H9 (cell line): ENCODE measurements at regions not wholly inside any gene's neighbourhood (a gene's known extent, or its start where the extent isn't known, plus 50 kb on each side); places are given as distances from the start of the nearest gene placed in this dataset.

Source experiments
- DNase-seq: peaks from one replicate; pipeline ENCODE4 v3.0.0-alpha.2; 2017
- H2AFZ ChIP-seq: one replicate; pipeline ENCODE4 v1.6.1; 2013; ENCODE audit warnings: mild to moderate bottlenecking, low read length, control low read depth, moderate library complexity
- H2AK5ac ChIP-seq: 2 replicates; pipeline ENCODE4 v1.6.1; 2013; ENCODE audit warnings: low read length, control low read depth, mixed read lengths; ENCODE audit not compliant: insufficient read length
- H2BK120ac ChIP-seq: one replicate; pipeline ENCODE4 v1.6.1; 2013; ENCODE audit warnings: low read depth, mild to moderate bottlenecking, low read length, control low read depth, inconsistent platforms; ENCODE audit not compliant: poor library complexity, severe bottlenecking
- H2BK12ac ChIP-seq: 2 replicates; pipeline ENCODE4 v1.6.1; 2013; ENCODE audit warnings: low read length, control low read depth, mixed read lengths, low read depth; ENCODE audit not compliant: insufficient read length
- H2BK15ac ChIP-seq: 2 replicates; pipeline ENCODE4 v1.6.1; 2013; ENCODE audit warnings: low read depth, low read length, control low read depth
- H2BK20ac ChIP-seq: one replicate; pipeline ENCODE4 v1.6.1; 2013; ENCODE audit warnings: low read depth, mild to moderate bottlenecking, low read length, control low read depth, inconsistent platforms; ENCODE audit not compliant: poor library complexity, severe bottlenecking
- H2BK5ac ChIP-seq: 2 replicates; pipeline ENCODE4 v1.6.1; 2013; ENCODE audit warnings: low read length, control low read depth, mixed read lengths; ENCODE audit not compliant: insufficient read length
- H3K14ac ChIP-seq: 2 replicates; pipeline ENCODE4 v1.6.1; 2013; ENCODE audit warnings: low read length, control low read depth; ENCODE audit not compliant: insufficient read depth
- H3K18ac ChIP-seq: 2 replicates; pipeline ENCODE4 v1.6.1; 2013; ENCODE audit warnings: low read depth, mild to moderate bottlenecking, mixed read lengths, low read length, control low read depth; ENCODE audit not compliant: insufficient read length
- H3K23ac ChIP-seq: 2 replicates; pipeline ENCODE4 v1.6.1; 2013; ENCODE audit warnings: low read length, control low read depth, mixed read lengths, low read depth; ENCODE audit not compliant: insufficient read length
- H3K23me2 ChIP-seq: 2 replicates; pipeline ENCODE4 v1.6.1; 2013; ENCODE audit warnings: low read depth, mild to moderate bottlenecking, mixed read lengths, low read length, control low read depth; ENCODE audit not compliant: insufficient read length, poor library complexity, severe bottlenecking
- H3K27ac ChIP-seq: 2 replicates; pipeline ENCODE4 v1.5.1; 2013; ENCODE audit warnings: low read length, control low read depth, mixed read lengths, low read depth; ENCODE audit not compliant: insufficient read length
- H3K27me3 ChIP-seq: 2 replicates; pipeline ENCODE4 v1.6.1; 2013; ENCODE audit warnings: low read length, control low read depth, inconsistent platforms; ENCODE audit not compliant: insufficient read depth
- H3K4ac ChIP-seq: 2 replicates; pipeline ENCODE4 v1.6.1; 2013; ENCODE audit warnings: low read depth, mild to moderate bottlenecking, control low read depth, inconsistent platforms, low read length, moderate library complexity
- H3K4me1 ChIP-seq: 2 replicates; pipeline ENCODE4 v1.6.1; 2013; ENCODE audit warnings: low read length, control low read depth, inconsistent platforms; ENCODE audit not compliant: insufficient read depth
- H3K4me2 ChIP-seq: 2 replicates; pipeline ENCODE4 v1.6.1; 2013; ENCODE audit warnings: low read length, control low read depth, mixed read lengths; ENCODE audit not compliant: insufficient read length, insufficient read depth
- H3K56ac ChIP-seq: 2 replicates; pipeline ENCODE4 v1.6.1; 2013; ENCODE audit warnings: low read depth, mild to moderate bottlenecking, mixed read lengths, low read length, control low read depth; ENCODE audit not compliant: insufficient read length
- H3K79me1 ChIP-seq: 2 replicates; pipeline ENCODE4 v1.6.1; 2013; ENCODE audit warnings: low read depth, mild to moderate bottlenecking, moderate library complexity, low read length, control low read depth, inconsistent platforms; ENCODE audit not compliant: insufficient read depth, poor library complexity, severe bottlenecking
- H3K79me2 ChIP-seq: 2 replicates; pipeline ENCODE4 v1.6.1; 2013; ENCODE audit warnings: low read length, control low read depth, inconsistent platforms; ENCODE audit not compliant: insufficient read depth
- H3K9ac ChIP-seq: 2 replicates; pipeline ENCODE4 v1.6.1; 2013; ENCODE audit warnings: low read length, control low read depth, mixed read lengths; ENCODE audit not compliant: insufficient read length; ENCODE audit errors: extremely low read depth
- H3K9me3 ChIP-seq: one replicate; pipeline ENCODE4 v1.6.1; 2013; ENCODE audit warnings: low read depth, low read length, inconsistent platforms; ENCODE audit not compliant: control insufficient read depth
- H3T11ph ChIP-seq: one replicate; pipeline ENCODE4 v1.6.1; 2013; ENCODE audit warnings: mild to moderate bottlenecking, low read length, control low read depth, inconsistent platforms
- H4K20me1 ChIP-seq: one replicate; pipeline ENCODE4 v1.6.1; 2013; ENCODE audit not compliant: control insufficient read depth, insufficient read length, insufficient read depth
- H4K5ac ChIP-seq: 2 replicates; pipeline ENCODE4 v1.6.1; 2013; ENCODE audit warnings: low read depth, mild to moderate bottlenecking, mixed read lengths, low read length, control low read depth; ENCODE audit not compliant: insufficient read length
- H4K8ac ChIP-seq: replicated peaks from 2 replicates; pipeline ENCODE4 v1.6.1; 2013; ENCODE audit warnings: low read length, control low read depth, mixed read lengths, low read depth; ENCODE audit not compliant: insufficient read length
- H4K91ac ChIP-seq: 2 replicates; pipeline ENCODE4 v1.6.1; 2013; ENCODE audit warnings: low read depth, mild to moderate bottlenecking, moderate library complexity, mixed read lengths, low read length, control low read depth; ENCODE audit not compliant: insufficient read length
- H3K27ac Mint-ChIP-seq, 3 experiments: 2 replicates in 2 of 3; 3 replicates in 1 of 3; pipeline ENCODE4 v1.8.0; 2020 to 2021; ENCODE audit warnings: mixed read lengths in 3 of 3, mild to moderate bottlenecking in 1 of 3, moderate library complexity in 1 of 3
- H3K27me3 Mint-ChIP-seq: 2 replicates; pipeline ENCODE4 v1.8.0; 2021; ENCODE audit warnings: low read depth, mild to moderate bottlenecking, moderate library complexity, mixed read lengths
- H3K36me3 Mint-ChIP-seq, 3 experiments: 2 replicates in 2 of 3; 3 replicates in 1 of 3; pipeline ENCODE4 v1.8.0; 2020 to 2021; ENCODE audit warnings: low read depth in 3 of 3, mixed read lengths in 3 of 3; ENCODE audit not compliant: insufficient read depth in 1 of 3
- H3K4me1 Mint-ChIP-seq, 2 experiments: 2 replicates each; pipeline ENCODE4 v1.8.0; 2020; ENCODE audit warnings: mixed read lengths in 2 of 2
- H3K4me3 Mint-ChIP-seq, 2 experiments: 2 replicates in 1 of 2; 3 replicates in 1 of 2; pipeline ENCODE4 v1.8.0; 2020 to 2021; ENCODE audit warnings: mild to moderate bottlenecking in 2 of 2, mixed read lengths in 2 of 2, moderate library complexity in 1 of 2
- H3K9me3 Mint-ChIP-seq, 2 experiments: 2 replicates in 1 of 2; 3 replicates in 1 of 2; pipeline ENCODE4 v1.8.0; 2020; ENCODE audit warnings: mild to moderate bottlenecking in 2 of 2, mixed read lengths in 2 of 2, moderate library complexity in 1 of 2
- WGBS: extraction: QIAGEN DNeasy Blood & Tissue Kit; methylation state at CpG from one replicate; pipeline ENCODE4 v1.1.7; 2013; ENCODE audit warnings: missing lambda C conversion rate, low lambda C conversion rate, mixed read lengths; ENCODE audit not compliant: insufficient read length; ENCODE audit errors: extremely low coverage; 5-methylcytosine and 5-hydroxymethylcytosine counted together
- TF ChIP-seq, protein P1 (sequence below): fragments of 200-600 bp; sonication (generic); conservative IDR thresholded peaks from 3 replicates; pipeline ENCODE4 v1.8.0; 2021; ENCODE audit warnings: antibody characterized with exemption, mild to moderate bottlenecking

DNA sequence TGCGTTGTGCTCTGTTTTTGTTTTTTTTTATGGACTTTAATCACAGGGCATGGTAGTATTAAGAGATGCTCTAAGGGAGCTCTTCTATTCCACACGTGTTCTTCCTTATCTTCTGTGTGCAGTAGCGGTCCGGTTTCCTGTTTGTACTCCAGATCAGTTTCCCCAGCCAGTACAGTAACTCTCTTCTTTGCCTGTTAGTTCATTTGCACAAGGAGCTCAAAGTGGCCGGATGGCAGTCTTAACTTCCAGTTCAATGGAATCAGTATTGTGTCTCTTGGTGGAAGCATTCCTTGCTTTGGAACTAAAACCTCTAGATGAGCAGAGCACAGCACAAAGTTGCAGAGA, 122.0 kb downstream of the KLF13 start:
- Mint-ChIP-seq H3K27me3 (no peaks in the 10 kb centered on the region; the same call in 1 of the 2 replicates), H3K4me1 (no peaks in the 10 kb centered on the region), H3K27ac (no peak overlapping the region), H3K36me3 (no peaks in the 10 kb centered on the region), H3K4me3 (no peak overlapping the region), H3K9me3 (no peaks in the 10 kb centered on the region)
- Histone ChIP-seq H3T11ph (no peak overlapping the region), H2BK20ac (no peak overlapping the region), H3K23ac (no peak overlapping the region), H4K5ac (no peak overlapping the region), H3K79me2 (no peaks in the 10 kb centered on the region), H4K8ac (no peak overlapping the region), H4K91ac (no peak overlapping the region), H3K23me2 (no peaks in the 10 kb centered on the region), H3K14ac (no peak overlapping the region), H3K4me2 (no peak overlapping the region), H3K79me1 (no peaks in the 10 kb centered on the region), H2BK12ac (no peak overlapping the region), H2BK5ac (no peak overlapping the region), H3K56ac (no peak overlapping the region), H3K9me3 (no peaks in the 10 kb centered on the region), H3K18ac (no peak overlapping the region), H2BK15ac (no peak overlapping the region), H2BK120ac (no peak overlapping the region), H3K9ac (no peak overlapping the region), H2AK5ac (no peak overlapping the region), H3K4me1 (no peaks in the 10 kb centered on the region), H3K4ac (no peak overlapping the region), H2AFZ (no peak overlapping the region), H4K20me1 (no peaks in the 10 kb centered on the region), H3K27me3 (no peaks in the 10 kb centered on the region), H3K27ac (no peak overlapping the region)
- WGBS, result no CpG with 5 or more reads among the region's 5 CpGs
- DNase-seq, result no peak
- TF ChIP-seq, protein P1, sequence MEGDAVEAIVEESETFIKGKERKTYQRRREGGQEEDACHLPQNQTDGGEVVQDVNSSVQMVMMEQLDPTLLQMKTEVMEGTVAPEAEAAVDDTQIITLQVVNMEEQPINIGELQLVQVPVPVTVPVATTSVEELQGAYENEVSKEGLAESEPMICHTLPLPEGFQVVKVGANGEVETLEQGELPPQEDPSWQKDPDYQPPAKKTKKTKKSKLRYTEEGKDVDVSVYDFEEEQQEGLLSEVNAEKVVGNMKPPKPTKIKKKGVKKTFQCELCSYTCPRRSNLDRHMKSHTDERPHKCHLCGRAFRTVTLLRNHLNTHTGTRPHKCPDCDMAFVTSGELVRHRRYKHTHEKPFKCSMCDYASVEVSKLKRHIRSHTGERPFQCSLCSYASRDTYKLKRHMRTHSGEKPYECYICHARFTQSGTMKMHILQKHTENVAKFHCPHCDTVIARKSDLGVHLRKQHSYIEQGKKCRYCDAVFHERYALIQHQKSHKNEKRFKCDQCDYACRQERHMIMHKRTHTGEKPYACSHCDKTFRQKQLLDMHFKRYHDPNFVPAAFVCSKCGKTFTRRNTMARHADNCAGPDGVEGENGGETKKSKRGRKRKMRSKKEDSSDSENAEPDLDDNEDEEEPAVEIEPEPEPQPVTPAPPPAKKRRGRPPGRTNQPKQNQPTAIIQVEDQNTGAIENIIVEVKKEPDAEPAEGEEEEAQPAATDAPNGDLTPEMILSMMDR, result no peak
